Neural crest cell (in vitro differentiated cells): ENCODE measurements at regions not wholly inside any gene's neighbourhood (a gene's known extent, or its start where the extent isn't known, plus 50 kb on each side); places are given as distances from the start of the nearest gene placed in this dataset.

Source experiments
- DNase-seq: peaks from one replicate; pipeline ENCODE4 v3.0.0; 2021; ENCODE audit warnings: low read depth, mixed read lengths, low spot score
- H3K27ac Mint-ChIP-seq: one replicate; pipeline ENCODE4 v1.8.0; 2021; ENCODE audit warnings: mild to moderate bottlenecking, mixed read lengths; ENCODE audit not compliant: unreplicated experiment
- H3K27me3 Mint-ChIP-seq: 2 replicates; pipeline ENCODE4 v1.8.0; 2021; ENCODE audit warnings: low read depth, mild to moderate bottlenecking, mixed read lengths
- H3K36me3 Mint-ChIP-seq: 2 replicates; pipeline ENCODE4 v1.8.0; 2021; ENCODE audit warnings: low read depth, mild to moderate bottlenecking, mixed read lengths
- H3K4me1 Mint-ChIP-seq: 2 replicates; pipeline ENCODE4 v1.8.0; 2021; ENCODE audit warnings: mixed read lengths
- H3K4me3 Mint-ChIP-seq: one replicate; pipeline ENCODE4 v1.8.0; 2021; ENCODE audit warnings: mild to moderate bottlenecking, mixed read lengths
- H3K9me3 Mint-ChIP-seq: 2 replicates; pipeline ENCODE4 v1.8.0; 2021; ENCODE audit warnings: mixed read lengths
- CTCF ChIP-seq: fragments of 200-600 bp; sonication (generic); conservative IDR thresholded peaks from 2 replicates; pipeline ENCODE4 v1.5.0; 2021; ENCODE audit warnings: antibody characterized with exemption, mild to moderate bottlenecking

DNA sequence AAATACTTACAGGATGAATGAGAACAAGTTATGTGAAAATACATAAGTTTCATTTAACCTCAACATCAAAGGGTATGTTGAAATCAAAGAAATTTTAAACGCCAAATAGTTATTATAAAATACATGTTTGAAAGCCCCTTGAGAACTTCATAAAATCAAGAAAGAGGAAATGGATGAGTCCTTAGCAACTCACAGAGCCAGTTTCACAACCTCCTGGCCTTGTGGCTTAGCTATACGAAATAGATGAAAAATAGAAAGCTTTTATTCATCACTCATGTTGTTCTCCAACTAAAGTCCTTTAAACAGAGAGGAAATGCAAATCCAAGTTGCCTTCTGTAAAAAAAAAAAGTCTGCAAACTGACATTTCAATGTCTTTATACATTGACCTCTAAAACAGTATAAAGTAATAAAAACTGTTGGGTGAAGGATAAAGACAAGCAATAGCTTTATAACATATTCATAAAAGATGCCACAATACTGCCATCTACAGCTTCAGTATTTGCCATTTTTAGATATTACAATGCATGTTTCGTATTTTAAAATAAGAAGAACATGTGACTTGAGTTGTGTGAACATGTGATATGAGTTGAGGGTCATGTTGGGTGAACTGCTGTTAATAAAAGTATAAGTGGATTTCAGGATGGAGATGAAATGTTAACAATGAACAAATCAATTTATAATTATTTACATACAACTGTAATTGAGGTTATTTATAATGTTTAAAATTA is 847.8 kb downstream of the MRPL39 start:
- Mint-ChIP-seq H3K4me3 (no peak overlapping the region), H3K27me3 (no peaks in the 10 kb centered on the region), H3K36me3 (no peaks in the 10 kb centered on the region), H3K9me3 (peaks cover 14% of the 10 kb centered on the region), H3K27ac (no peak overlapping the region), H3K4me1 (no peaks in the 10 kb centered on the region)
- DNase-seq = no peak
- no peak for TF ChIP-seq CTCF

DNA sequence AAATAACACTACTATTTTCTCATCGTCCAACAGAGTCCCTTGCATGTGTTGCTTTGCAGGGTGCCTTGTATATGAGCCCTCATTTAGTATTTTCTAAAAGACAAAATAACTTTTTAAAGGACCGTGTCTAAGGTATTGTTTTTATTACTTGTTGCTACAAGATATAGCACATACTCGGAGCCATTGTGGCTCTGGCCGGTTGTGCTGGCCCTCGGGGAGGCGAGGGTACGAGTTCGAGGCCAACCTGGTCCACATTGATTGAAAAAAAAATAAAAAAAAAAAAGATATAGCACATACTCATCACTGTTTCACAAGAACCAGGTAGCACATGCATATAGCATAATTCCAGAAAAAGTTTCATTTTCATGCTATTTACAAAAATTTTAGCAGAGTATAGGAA is 869.2 kb downstream of the MRPL39 start:
- H3K36me3 Mint-ChIP-seq = no peaks in the 10 kb centered on the region
- H3K4me1 Mint-ChIP-seq = no peaks in the 10 kb centered on the region
- no peak overlapping the region for H3K27ac Mint-ChIP-seq
- no peak for TF ChIP-seq CTCF
- no peak for DNase-seq
- no peak overlapping the region for H3K4me3 Mint-ChIP-seq
- peaks cover 5% of the 10 kb centered on the region for H3K9me3 Mint-ChIP-seq
- H3K27me3 Mint-ChIP-seq = no peaks in the 10 kb centered on the region

DNA sequence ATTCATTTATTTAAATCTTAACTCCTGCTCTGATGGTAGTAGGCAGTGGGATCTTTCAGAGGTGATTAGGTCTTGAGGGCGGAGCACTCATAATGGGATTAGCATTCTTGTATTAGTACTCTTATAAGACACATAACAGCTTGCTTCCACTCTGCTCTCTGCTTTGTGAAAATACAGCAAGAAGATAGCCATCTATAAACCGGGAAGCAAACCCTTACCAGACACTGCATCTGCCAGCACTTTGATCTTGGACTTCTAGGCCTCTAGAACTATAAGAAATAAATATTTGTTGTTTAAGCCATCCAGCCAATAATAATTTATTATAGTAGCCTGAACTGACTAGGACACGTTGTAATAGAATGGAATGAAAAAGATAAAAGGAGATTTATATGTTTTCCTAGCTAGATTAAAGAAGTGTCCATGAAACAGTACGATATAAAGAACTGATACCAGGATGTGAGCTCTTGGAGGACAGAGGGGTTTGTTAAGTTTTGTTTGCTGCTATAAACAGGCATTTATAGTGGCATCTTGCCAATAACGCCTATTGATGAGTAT is 869.9 kb downstream of the MRPL39 start:
- Mint-ChIP-seq H3K36me3 (no peaks in the 10 kb centered on the region), H3K4me1 (no peaks in the 10 kb centered on the region), H3K27ac (no peak overlapping the region), H3K4me3 (no peak overlapping the region), H3K9me3 (peaks cover 3% of the 10 kb centered on the region), H3K27me3 (no peaks in the 10 kb centered on the region)
- no peak for TF ChIP-seq CTCF
- no peak for DNase-seq

DNA sequence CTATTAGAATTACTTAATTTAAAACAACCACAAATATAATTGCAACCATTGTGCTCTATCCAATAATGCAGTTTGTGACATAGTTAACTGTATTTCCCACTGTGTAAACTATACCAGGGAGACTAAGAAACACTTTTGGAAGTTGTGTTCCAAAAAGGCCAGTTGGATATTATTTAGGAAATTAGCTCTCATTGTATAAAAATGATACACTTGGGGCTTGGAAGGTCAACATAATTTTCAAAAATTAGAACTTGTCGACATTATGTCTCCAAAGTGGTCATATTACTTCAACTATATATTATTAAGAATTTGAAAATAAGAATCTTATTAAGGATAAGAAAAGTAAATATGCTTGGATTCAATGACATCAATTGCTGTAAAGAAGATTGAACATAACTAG is 876.6 kb downstream of the MRPL39 start:
- no peaks in the 10 kb centered on the region for H3K9me3 Mint-ChIP-seq
- H3K4me3 Mint-ChIP-seq = no peak overlapping the region
- H3K27me3 Mint-ChIP-seq = no peaks in the 10 kb centered on the region
- TF ChIP-seq CTCF = no peak
- H3K36me3 Mint-ChIP-seq = no peaks in the 10 kb centered on the region
- H3K4me1 Mint-ChIP-seq = no peaks in the 10 kb centered on the region
- DNase-seq = no peak
- H3K27ac Mint-ChIP-seq = no peak overlapping the region

DNA sequence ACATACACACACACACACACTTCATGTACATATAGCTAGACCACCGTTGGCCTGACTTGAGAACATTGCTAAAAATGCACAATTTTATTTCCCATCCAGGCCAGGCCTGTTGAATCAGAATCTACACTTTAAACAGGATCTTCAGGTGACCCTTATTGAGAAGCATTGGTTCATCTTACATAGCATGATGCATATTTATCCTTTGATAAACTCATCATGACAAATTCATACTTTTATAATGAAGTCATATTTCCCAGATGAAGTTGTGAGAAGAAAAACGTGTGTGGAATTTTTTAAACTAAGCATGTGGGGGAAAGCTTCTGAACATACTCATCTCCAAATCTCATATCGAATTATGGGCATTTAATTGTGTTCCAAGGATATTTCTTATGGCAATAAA is 877.7 kb downstream of the MRPL39 start:
- DNase-seq = no peak
- Mint-ChIP-seq H3K27ac (no peak overlapping the region), H3K36me3 (no peaks in the 10 kb centered on the region), H3K9me3 (peaks cover 4% of the 10 kb centered on the region), H3K27me3 (no peaks in the 10 kb centered on the region), H3K4me1 (no peaks in the 10 kb centered on the region), H3K4me3 (no peak overlapping the region)
- TF ChIP-seq CTCF = no peak
